GM12891 (cell line): ENCODE measurements at regions not wholly inside any gene's neighbourhood (a gene's known extent, or its start where the extent isn't known, plus 50 kb on each side); places are given as distances from the start of the nearest gene placed in this dataset.

Experiments used
- POLR2A ChIP-seq: IDR thresholded peaks from 2 replicates; pipeline ENCODE4 v1.6.1; 2011; ENCODE audit warnings: low read depth, low read length, control low read depth
- POLR2AphosphoS5 ChIP-seq: IDR thresholded peaks from 2 replicates; pipeline ENCODE4 v1.6.1; 2011; ENCODE audit warnings: low read depth, low read length, control low read depth
- SPI1 ChIP-seq: IDR thresholded peaks from 2 replicates; pipeline ENCODE4 v1.6.1; 2011; ENCODE audit warnings: low read depth, low read length, control low read depth
- TAF1 ChIP-seq: IDR thresholded peaks from 2 replicates; pipeline ENCODE4 v1.6.1; 2011; ENCODE audit warnings: low read depth, low read length, control low read depth

- TF ChIP-seq POLR2A (no peak), POLR2AphosphoS5 (no peak), SPI1 (no peak), TAF1 (no peak)
These were observed 234.1 kb downstream of the OTOR start for GRCh38 chr20:16982091-16982726.
